H9 (cell line): ENCODE measurements at regions not wholly inside any gene's neighbourhood (a gene's known extent, or its start where the extent isn't known, plus 50 kb on each side); places are given as distances from the start of the nearest gene placed in this dataset.

Experiments used
- DNase-seq: peaks from one replicate; pipeline ENCODE4 v3.0.0-alpha.2; 2017
- H2AFZ ChIP-seq: one replicate; pipeline ENCODE4 v1.6.1; 2013; ENCODE audit warnings: mild to moderate bottlenecking, low read length, control low read depth, moderate library complexity
- H2AK5ac ChIP-seq: 2 replicates; pipeline ENCODE4 v1.6.1; 2013; ENCODE audit warnings: low read length, control low read depth, mixed read lengths; ENCODE audit not compliant: insufficient read length
- H2BK120ac ChIP-seq: one replicate; pipeline ENCODE4 v1.6.1; 2013; ENCODE audit warnings: low read depth, mild to moderate bottlenecking, low read length, control low read depth, inconsistent platforms; ENCODE audit not compliant: poor library complexity, severe bottlenecking
- H2BK12ac ChIP-seq: 2 replicates; pipeline ENCODE4 v1.6.1; 2013; ENCODE audit warnings: low read length, control low read depth, mixed read lengths, low read depth; ENCODE audit not compliant: insufficient read length
- H2BK15ac ChIP-seq: 2 replicates; pipeline ENCODE4 v1.6.1; 2013; ENCODE audit warnings: low read depth, low read length, control low read depth
- H2BK20ac ChIP-seq: one replicate; pipeline ENCODE4 v1.6.1; 2013; ENCODE audit warnings: low read depth, mild to moderate bottlenecking, low read length, control low read depth, inconsistent platforms; ENCODE audit not compliant: poor library complexity, severe bottlenecking
- H2BK5ac ChIP-seq: 2 replicates; pipeline ENCODE4 v1.6.1; 2013; ENCODE audit warnings: low read length, control low read depth, mixed read lengths; ENCODE audit not compliant: insufficient read length
- H3K14ac ChIP-seq: 2 replicates; pipeline ENCODE4 v1.6.1; 2013; ENCODE audit warnings: low read length, control low read depth; ENCODE audit not compliant: insufficient read depth
- H3K18ac ChIP-seq: 2 replicates; pipeline ENCODE4 v1.6.1; 2013; ENCODE audit warnings: low read depth, mild to moderate bottlenecking, mixed read lengths, low read length, control low read depth; ENCODE audit not compliant: insufficient read length
- H3K23ac ChIP-seq: 2 replicates; pipeline ENCODE4 v1.6.1; 2013; ENCODE audit warnings: low read length, control low read depth, mixed read lengths, low read depth; ENCODE audit not compliant: insufficient read length
- H3K23me2 ChIP-seq: 2 replicates; pipeline ENCODE4 v1.6.1; 2013; ENCODE audit warnings: low read depth, mild to moderate bottlenecking, mixed read lengths, low read length, control low read depth; ENCODE audit not compliant: insufficient read length, poor library complexity, severe bottlenecking
- H3K27ac ChIP-seq: 2 replicates; pipeline ENCODE4 v1.5.1; 2013; ENCODE audit warnings: low read length, control low read depth, mixed read lengths, low read depth; ENCODE audit not compliant: insufficient read length
- H3K27me3 ChIP-seq: 2 replicates; pipeline ENCODE4 v1.6.1; 2013; ENCODE audit warnings: low read length, control low read depth, inconsistent platforms; ENCODE audit not compliant: insufficient read depth
- H3K4ac ChIP-seq: 2 replicates; pipeline ENCODE4 v1.6.1; 2013; ENCODE audit warnings: low read depth, mild to moderate bottlenecking, control low read depth, inconsistent platforms, low read length, moderate library complexity
- H3K4me1 ChIP-seq: 2 replicates; pipeline ENCODE4 v1.6.1; 2013; ENCODE audit warnings: low read length, control low read depth, inconsistent platforms; ENCODE audit not compliant: insufficient read depth
- H3K4me2 ChIP-seq: 2 replicates; pipeline ENCODE4 v1.6.1; 2013; ENCODE audit warnings: low read length, control low read depth, mixed read lengths; ENCODE audit not compliant: insufficient read length, insufficient read depth
- H3K56ac ChIP-seq: 2 replicates; pipeline ENCODE4 v1.6.1; 2013; ENCODE audit warnings: low read depth, mild to moderate bottlenecking, mixed read lengths, low read length, control low read depth; ENCODE audit not compliant: insufficient read length
- H3K79me1 ChIP-seq: 2 replicates; pipeline ENCODE4 v1.6.1; 2013; ENCODE audit warnings: low read depth, mild to moderate bottlenecking, moderate library complexity, low read length, control low read depth, inconsistent platforms; ENCODE audit not compliant: insufficient read depth, poor library complexity, severe bottlenecking
- H3K79me2 ChIP-seq: 2 replicates; pipeline ENCODE4 v1.6.1; 2013; ENCODE audit warnings: low read length, control low read depth, inconsistent platforms; ENCODE audit not compliant: insufficient read depth
- H3K9ac ChIP-seq: 2 replicates; pipeline ENCODE4 v1.6.1; 2013; ENCODE audit warnings: low read length, control low read depth, mixed read lengths; ENCODE audit not compliant: insufficient read length; ENCODE audit errors: extremely low read depth
- H3K9me3 ChIP-seq: one replicate; pipeline ENCODE4 v1.6.1; 2013; ENCODE audit warnings: low read depth, low read length, inconsistent platforms; ENCODE audit not compliant: control insufficient read depth
- H3T11ph ChIP-seq: one replicate; pipeline ENCODE4 v1.6.1; 2013; ENCODE audit warnings: mild to moderate bottlenecking, low read length, control low read depth, inconsistent platforms
- H4K20me1 ChIP-seq: one replicate; pipeline ENCODE4 v1.6.1; 2013; ENCODE audit not compliant: control insufficient read depth, insufficient read length, insufficient read depth
- H4K5ac ChIP-seq: 2 replicates; pipeline ENCODE4 v1.6.1; 2013; ENCODE audit warnings: low read depth, mild to moderate bottlenecking, mixed read lengths, low read length, control low read depth; ENCODE audit not compliant: insufficient read length
- H4K8ac ChIP-seq: replicated peaks from 2 replicates; pipeline ENCODE4 v1.6.1; 2013; ENCODE audit warnings: low read length, control low read depth, mixed read lengths, low read depth; ENCODE audit not compliant: insufficient read length
- H4K91ac ChIP-seq: 2 replicates; pipeline ENCODE4 v1.6.1; 2013; ENCODE audit warnings: low read depth, mild to moderate bottlenecking, moderate library complexity, mixed read lengths, low read length, control low read depth; ENCODE audit not compliant: insufficient read length
- H3K27ac Mint-ChIP-seq, 3 experiments: 2 replicates in 2 of 3; 3 replicates in 1 of 3; pipeline ENCODE4 v1.8.0; 2020 to 2021; ENCODE audit warnings: mixed read lengths in 3 of 3, mild to moderate bottlenecking in 1 of 3, moderate library complexity in 1 of 3
- H3K27me3 Mint-ChIP-seq: 2 replicates; pipeline ENCODE4 v1.8.0; 2021; ENCODE audit warnings: low read depth, mild to moderate bottlenecking, moderate library complexity, mixed read lengths
- H3K36me3 Mint-ChIP-seq, 3 experiments: 2 replicates in 2 of 3; 3 replicates in 1 of 3; pipeline ENCODE4 v1.8.0; 2020 to 2021; ENCODE audit warnings: low read depth in 3 of 3, mixed read lengths in 3 of 3; ENCODE audit not compliant: insufficient read depth in 1 of 3
- H3K4me1 Mint-ChIP-seq, 2 experiments: 2 replicates each; pipeline ENCODE4 v1.8.0; 2020; ENCODE audit warnings: mixed read lengths in 2 of 2
- H3K4me3 Mint-ChIP-seq, 2 experiments: 2 replicates in 1 of 2; 3 replicates in 1 of 2; pipeline ENCODE4 v1.8.0; 2020 to 2021; ENCODE audit warnings: mild to moderate bottlenecking in 2 of 2, mixed read lengths in 2 of 2, moderate library complexity in 1 of 2
- H3K9me3 Mint-ChIP-seq, 2 experiments: 2 replicates in 1 of 2; 3 replicates in 1 of 2; pipeline ENCODE4 v1.8.0; 2020; ENCODE audit warnings: mild to moderate bottlenecking in 2 of 2, mixed read lengths in 2 of 2, moderate library complexity in 1 of 2
- WGBS: extraction: QIAGEN DNeasy Blood & Tissue Kit; methylation state at CpG from one replicate; pipeline ENCODE4 v1.1.7; 2013; ENCODE audit warnings: missing lambda C conversion rate, low lambda C conversion rate, mixed read lengths; ENCODE audit not compliant: insufficient read length; ENCODE audit errors: extremely low coverage; 5-methylcytosine and 5-hydroxymethylcytosine counted together
- TF ChIP-seq, protein P1 (sequence below): fragments of 200-600 bp; sonication (generic); conservative IDR thresholded peaks from 3 replicates; pipeline ENCODE4 v1.8.0; 2021; ENCODE audit warnings: antibody characterized with exemption, mild to moderate bottlenecking

DNA sequence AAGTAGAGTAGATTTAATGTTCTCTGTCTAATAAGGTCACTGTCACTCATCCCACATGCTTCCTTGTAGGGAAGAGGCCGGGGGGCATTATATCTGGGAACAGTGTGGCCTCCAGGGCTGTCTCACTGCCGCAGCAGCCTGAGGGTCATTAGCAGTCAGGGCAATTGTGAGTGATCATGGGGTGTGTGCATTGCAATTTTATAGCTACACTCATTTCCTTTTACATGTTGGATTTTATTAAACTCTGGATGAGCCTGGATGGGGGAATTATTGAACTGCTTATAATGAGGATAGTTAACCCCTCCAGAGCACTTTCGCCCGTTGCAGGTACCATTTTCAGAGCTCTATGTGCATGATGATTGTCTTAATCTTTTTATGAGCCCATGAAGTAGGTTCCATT is 60.9 kb upstream of the DISP3 start:
- WGBS = no CpG with 5 or more reads among the region's 4 CpGs
- H2BK120ac ChIP-seq = no peak overlapping the region
- H3K79me1 ChIP-seq = no peaks in the 10 kb centered on the region
- no peaks in the 10 kb centered on the region for H3K79me2 ChIP-seq
- H3K9me3 Mint-ChIP-seq = no peaks in the 10 kb centered on the region
- no peaks in the 10 kb centered on the region for H4K20me1 ChIP-seq
- no peak overlapping the region for H4K5ac ChIP-seq
- H4K91ac ChIP-seq = no peak overlapping the region
- no peaks in the 10 kb centered on the region for H3K36me3 Mint-ChIP-seq
- H2BK5ac ChIP-seq = no peak overlapping the region
- H2BK20ac ChIP-seq = no peak overlapping the region
- no peak overlapping the region for H2AFZ ChIP-seq
- H3K9me3 ChIP-seq = no peaks in the 10 kb centered on the region
- H3K9ac ChIP-seq = no peak overlapping the region
- H3K56ac ChIP-seq = no peak overlapping the region
- TF ChIP-seq, protein P1, sequence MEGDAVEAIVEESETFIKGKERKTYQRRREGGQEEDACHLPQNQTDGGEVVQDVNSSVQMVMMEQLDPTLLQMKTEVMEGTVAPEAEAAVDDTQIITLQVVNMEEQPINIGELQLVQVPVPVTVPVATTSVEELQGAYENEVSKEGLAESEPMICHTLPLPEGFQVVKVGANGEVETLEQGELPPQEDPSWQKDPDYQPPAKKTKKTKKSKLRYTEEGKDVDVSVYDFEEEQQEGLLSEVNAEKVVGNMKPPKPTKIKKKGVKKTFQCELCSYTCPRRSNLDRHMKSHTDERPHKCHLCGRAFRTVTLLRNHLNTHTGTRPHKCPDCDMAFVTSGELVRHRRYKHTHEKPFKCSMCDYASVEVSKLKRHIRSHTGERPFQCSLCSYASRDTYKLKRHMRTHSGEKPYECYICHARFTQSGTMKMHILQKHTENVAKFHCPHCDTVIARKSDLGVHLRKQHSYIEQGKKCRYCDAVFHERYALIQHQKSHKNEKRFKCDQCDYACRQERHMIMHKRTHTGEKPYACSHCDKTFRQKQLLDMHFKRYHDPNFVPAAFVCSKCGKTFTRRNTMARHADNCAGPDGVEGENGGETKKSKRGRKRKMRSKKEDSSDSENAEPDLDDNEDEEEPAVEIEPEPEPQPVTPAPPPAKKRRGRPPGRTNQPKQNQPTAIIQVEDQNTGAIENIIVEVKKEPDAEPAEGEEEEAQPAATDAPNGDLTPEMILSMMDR = no peak
- no peak overlapping the region for H2AK5ac ChIP-seq
- H3K18ac ChIP-seq = no peak overlapping the region
- no peak overlapping the region for H3K4me2 ChIP-seq
- peaks cover 22 to 25% of the 10 kb centered on the region in 2 experiments for H3K4me1 Mint-ChIP-seq
- H3K27ac Mint-ChIP-seq = no peak overlapping the region
- no peak overlapping the region for H3K23ac ChIP-seq
- no peaks in the 10 kb centered on the region for H3K23me2 ChIP-seq
- no peak overlapping the region for H2BK12ac ChIP-seq
- H3T11ph ChIP-seq = no peak overlapping the region
- H3K14ac ChIP-seq = no peak overlapping the region
- no peak for DNase-seq
- 0 out of 2 replicates have a peak, but pooled peaks cover 3% of the 10 kb centered on the region for H3K4me1 ChIP-seq
- H3K4me3 Mint-ChIP-seq = no peak overlapping the region; a peak in 1 of 5 replicates
- H3K27me3 ChIP-seq = no peaks in the 10 kb centered on the region
- H3K4ac ChIP-seq = no peak overlapping the region
- no peak overlapping the region for H3K27ac ChIP-seq
- no peak overlapping the region for H2BK15ac ChIP-seq
- H4K8ac ChIP-seq = no peak overlapping the region
- H3K27me3 Mint-ChIP-seq = peaks cover 15% of the 10 kb centered on the region
